Bronchial epithelial cell (primary cell): ENCODE measurements at regions not wholly inside any gene's neighbourhood (a gene's known extent, or its start where the extent isn't known, plus 50 kb on each side); places are given as distances from the start of the nearest gene placed in this dataset.

ENCODE experiments used
- DNase-seq: peaks from one replicate; pipeline ENCODE4 v3.0.0-alpha.2; 2010; ENCODE audit warnings: low read depth
- FAIRE-seq: peaks from 2 replicates; lab custom pipeline; 2011; peaks lifted over from hg19 to GRCh38; lab: Jason Lieb, UNC
- H3K27me3 ChIP-seq: 2 replicates; pipeline ENCODE4 v1.5.1; 2011; ENCODE audit warnings: low read length; ENCODE audit not compliant: control insufficient read depth, insufficient read depth
- H3K36me3 ChIP-seq: 2 replicates; pipeline ENCODE4 v1.5.1; 2011; ENCODE audit warnings: low read length; ENCODE audit not compliant: control insufficient read depth, insufficient read depth
- H3K4me3 ChIP-seq: 2 replicates; pipeline ENCODE4 v1.5.1; 2011; ENCODE audit warnings: mild to moderate bottlenecking, low read depth, low read length, control low read depth
- TF ChIP-seq, protein P1 (sequence below): IDR thresholded peaks from 2 replicates; pipeline ENCODE4 v1.5.1; 2011; ENCODE audit warnings: mild to moderate bottlenecking, moderate library complexity, low read length, control low read depth, inconsistent platforms; ENCODE audit not compliant: insufficient read depth, severe bottlenecking

DNA sequence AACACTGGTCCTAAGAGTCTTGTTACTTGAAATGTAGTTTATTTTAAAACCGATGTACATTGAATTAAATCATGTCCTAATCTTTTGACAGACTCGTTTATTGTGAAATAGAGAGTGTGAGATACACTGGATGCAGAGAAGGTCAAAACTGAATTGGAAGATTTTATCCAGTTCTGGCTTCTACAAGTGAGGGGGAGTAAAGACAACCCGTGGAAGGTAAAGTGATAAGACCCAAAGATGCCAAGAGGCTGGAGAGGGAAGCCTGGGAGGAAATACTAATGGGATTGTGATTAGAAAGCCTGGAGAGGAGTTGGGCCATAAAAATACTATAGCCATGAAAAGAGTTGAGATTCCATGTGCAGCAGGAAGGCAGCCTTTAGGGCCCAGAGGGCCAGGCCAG, 424.5 kb upstream of the NR3C2 start:
- H3K27me3 ChIP-seq: no peaks in the 10 kb centered on the region
- H3K4me3 ChIP-seq: no peak overlapping the region
- TF ChIP-seq, protein P1, sequence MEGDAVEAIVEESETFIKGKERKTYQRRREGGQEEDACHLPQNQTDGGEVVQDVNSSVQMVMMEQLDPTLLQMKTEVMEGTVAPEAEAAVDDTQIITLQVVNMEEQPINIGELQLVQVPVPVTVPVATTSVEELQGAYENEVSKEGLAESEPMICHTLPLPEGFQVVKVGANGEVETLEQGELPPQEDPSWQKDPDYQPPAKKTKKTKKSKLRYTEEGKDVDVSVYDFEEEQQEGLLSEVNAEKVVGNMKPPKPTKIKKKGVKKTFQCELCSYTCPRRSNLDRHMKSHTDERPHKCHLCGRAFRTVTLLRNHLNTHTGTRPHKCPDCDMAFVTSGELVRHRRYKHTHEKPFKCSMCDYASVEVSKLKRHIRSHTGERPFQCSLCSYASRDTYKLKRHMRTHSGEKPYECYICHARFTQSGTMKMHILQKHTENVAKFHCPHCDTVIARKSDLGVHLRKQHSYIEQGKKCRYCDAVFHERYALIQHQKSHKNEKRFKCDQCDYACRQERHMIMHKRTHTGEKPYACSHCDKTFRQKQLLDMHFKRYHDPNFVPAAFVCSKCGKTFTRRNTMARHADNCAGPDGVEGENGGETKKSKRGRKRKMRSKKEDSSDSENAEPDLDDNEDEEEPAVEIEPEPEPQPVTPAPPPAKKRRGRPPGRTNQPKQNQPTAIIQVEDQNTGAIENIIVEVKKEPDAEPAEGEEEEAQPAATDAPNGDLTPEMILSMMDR: no peak
- no peak for DNase-seq
- H3K36me3 ChIP-seq: no peaks in the 10 kb centered on the region
- FAIRE-seq: no peak

DNA sequence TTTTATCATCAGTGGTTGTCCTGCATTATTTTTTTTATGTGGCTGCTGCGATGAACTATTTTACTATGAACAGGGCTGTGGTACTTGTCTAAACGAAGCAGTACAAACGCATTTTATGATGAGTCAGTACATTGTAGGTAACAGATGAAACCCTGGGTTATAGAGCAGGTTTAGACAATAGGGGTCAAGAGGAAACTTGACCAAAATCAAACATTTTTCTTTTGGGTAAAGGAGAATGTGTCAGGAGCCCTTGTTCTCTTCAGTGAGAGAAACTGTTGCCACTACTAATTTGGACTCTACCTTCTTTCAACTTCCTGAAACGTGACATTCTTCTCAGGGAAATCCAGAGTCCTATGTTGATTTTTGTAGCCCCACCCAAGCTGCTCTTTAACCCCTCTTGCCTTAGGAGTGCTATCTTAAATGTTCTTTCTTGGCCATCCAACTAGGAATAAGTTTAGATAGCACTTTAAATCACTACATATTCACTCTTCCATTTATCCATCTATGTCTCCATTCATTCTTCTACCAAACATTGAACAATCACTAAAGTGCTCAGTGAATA, 415.8 kb upstream of the NR3C2 start:
- DNase-seq: peak; percentile 42
- TF ChIP-seq, protein P1: no peak
- FAIRE-seq: no peak
- no peaks in the 10 kb centered on the region for H3K36me3 ChIP-seq
- H3K27me3 ChIP-seq: no peaks in the 10 kb centered on the region
- H3K4me3 ChIP-seq: no peak overlapping the region

DNA sequence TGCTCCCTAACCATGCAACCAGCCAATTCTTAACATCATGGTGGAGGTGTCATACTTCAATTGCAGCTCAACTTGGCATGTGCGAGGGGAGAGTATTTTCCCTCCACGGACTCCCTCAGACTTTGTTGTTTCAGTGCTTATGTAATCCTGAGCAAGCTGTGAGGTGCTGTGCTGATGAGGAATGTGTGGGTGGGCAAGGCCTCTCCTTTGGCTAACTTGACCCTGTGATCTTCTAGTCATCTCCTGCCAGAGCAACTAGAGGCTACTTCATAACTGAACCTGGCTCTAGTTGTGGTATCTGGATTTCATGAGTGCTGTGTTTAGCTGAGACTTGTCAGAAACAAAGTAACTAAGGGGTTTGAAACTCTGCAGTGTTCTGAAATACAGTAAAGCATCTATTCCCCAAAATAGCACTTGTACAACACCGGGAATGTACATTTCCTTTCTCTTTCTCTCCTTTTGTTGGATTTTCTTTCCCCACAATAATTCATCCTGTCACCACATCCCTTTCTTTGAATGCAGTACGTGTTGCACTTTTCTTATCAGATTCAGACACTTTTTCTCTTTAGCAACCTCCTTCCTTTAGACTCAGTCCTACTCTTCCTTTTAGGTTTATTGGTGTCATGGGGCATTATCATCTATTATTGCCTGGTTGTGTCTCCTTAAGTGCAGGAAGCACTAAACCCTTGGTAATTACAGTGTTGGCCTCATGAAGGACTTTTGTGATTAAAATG, 415.2 kb upstream of the NR3C2 start:
- peak; percentile 51 for DNase-seq
- Histone ChIP-seq H3K27me3 (no peaks in the 10 kb centered on the region), H3K4me3 (no peak overlapping the region), H3K36me3 (no peaks in the 10 kb centered on the region)
- FAIRE-seq: peak; percentile 52
- TF ChIP-seq, protein P1: no peak

DNA sequence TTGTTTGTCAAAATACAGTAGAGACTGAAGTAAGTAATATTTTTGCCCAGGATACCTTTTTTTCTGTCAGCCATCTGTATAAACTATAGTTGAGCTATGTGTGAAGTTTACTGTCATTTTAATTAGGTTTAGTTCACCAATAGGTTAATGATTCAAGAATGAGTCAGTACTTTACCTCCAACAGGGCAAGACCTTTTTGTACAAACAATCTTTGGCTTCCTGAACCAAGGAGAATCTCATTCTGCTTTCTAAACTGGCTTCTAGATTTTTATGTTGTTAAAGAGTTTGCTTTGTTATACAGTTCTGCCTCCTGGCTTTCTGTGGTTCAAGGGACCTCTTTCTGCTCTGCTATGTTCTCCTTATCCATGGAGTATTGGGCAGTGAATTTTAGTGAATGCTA, 412.0 kb upstream of the NR3C2 start:
- Histone ChIP-seq H3K27me3 (no peaks in the 10 kb centered on the region), H3K36me3 (no peaks in the 10 kb centered on the region), H3K4me3 (no peak overlapping the region)
- FAIRE-seq (no peak), DNase-seq (peak; percentile 74)
- TF ChIP-seq, protein P1: no peak

DNA sequence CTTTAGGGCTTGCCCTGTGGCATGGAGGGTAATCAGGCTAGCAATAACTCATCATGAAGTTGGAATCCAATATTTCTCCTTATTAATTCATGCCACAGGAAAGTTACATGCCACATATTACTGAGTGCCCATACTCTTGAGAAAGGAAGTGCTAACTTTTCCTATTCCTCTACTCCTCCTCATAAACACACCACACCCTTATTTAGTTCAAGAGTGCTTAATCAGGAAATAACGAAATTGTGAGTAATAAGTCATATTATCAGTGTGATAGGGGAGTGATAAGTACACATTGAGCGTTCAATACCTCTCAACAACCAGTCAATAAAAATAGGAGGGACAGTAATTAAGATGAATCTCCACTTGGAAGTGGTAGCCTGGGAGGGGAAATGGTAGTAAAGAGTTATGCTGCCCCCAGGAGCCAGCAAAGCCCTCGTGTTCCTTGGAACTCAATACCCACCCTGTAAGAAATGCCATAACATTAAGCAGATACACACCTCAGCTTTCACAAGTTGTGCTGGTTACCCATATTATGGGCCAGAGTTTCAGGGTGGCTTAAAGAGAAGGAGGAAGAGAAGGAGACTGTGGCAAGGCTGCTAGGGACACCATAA, 410.0 kb upstream of the NR3C2 start:
- FAIRE-seq (no peak), DNase-seq (peak; percentile 67)
- Histone ChIP-seq H3K27me3 (no peaks in the 10 kb centered on the region), H3K36me3 (no peaks in the 10 kb centered on the region), H3K4me3 (no peak overlapping the region)
- TF ChIP-seq, protein P1: no peak
